ENCODE measurements at regions not wholly inside any gene's neighbourhood (a gene's known extent, or its start where the extent isn't known, plus 50 kb on each side); places are given as distances from the start of the nearest gene placed in this dataset.

DNA sequence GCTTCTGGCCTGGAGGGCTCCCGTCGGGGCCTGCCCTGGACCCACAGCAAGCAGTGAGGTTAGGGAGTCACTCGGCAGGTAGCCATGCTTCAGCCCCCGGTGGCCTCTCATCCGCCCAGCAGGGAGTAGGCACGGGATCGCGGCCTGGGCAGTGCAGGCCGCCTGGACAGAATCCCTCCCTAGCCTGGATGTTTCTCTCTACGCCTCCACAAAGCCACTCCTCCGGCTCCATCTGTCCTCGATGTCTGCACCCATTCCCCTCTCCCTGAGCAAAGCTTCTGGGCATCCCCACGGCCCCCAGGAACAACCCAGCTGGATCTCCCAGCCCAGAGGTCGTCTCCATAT is 145.2 kb downstream of the RBFOX3 start:
- TF ChIP-seq, protein P1, sequence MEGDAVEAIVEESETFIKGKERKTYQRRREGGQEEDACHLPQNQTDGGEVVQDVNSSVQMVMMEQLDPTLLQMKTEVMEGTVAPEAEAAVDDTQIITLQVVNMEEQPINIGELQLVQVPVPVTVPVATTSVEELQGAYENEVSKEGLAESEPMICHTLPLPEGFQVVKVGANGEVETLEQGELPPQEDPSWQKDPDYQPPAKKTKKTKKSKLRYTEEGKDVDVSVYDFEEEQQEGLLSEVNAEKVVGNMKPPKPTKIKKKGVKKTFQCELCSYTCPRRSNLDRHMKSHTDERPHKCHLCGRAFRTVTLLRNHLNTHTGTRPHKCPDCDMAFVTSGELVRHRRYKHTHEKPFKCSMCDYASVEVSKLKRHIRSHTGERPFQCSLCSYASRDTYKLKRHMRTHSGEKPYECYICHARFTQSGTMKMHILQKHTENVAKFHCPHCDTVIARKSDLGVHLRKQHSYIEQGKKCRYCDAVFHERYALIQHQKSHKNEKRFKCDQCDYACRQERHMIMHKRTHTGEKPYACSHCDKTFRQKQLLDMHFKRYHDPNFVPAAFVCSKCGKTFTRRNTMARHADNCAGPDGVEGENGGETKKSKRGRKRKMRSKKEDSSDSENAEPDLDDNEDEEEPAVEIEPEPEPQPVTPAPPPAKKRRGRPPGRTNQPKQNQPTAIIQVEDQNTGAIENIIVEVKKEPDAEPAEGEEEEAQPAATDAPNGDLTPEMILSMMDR (IDR thresholded peaks at IDR 0.05), result no peak

DNA sequence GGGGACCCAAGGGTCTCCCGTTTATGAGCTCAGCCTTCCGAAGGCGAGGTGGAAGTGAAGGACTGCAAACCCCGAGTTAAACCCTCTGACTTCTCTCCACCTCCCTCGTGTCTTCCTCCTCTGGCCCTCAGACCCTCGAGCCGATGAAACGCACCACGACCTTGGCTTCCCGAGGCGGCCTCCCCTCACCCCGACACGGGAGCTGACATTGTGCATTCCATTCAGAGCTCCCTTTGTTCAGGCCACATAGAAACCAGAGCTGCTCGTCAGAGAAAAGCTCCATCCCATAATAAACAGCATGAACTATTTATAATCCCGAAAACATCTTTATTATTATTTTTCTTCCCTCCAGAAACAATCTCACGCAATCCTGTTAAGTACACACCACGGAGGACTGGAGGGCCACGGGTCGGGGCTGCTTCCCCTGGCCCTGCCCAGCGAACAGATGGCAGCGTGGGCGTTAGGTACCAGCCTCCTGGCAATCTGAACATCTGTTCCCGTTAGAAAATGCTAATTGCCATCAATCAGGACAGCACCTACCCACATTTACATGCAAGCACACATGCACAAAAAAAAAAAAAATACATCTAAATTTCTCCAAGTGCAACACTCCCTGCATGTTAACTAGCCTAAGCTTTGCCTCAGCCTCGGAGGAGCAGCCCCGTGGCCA is 145.7 kb downstream of the RBFOX3 start:
- TF ChIP-seq, protein P1 (IDR thresholded peaks at IDR 0.05), result no peak

DNA sequence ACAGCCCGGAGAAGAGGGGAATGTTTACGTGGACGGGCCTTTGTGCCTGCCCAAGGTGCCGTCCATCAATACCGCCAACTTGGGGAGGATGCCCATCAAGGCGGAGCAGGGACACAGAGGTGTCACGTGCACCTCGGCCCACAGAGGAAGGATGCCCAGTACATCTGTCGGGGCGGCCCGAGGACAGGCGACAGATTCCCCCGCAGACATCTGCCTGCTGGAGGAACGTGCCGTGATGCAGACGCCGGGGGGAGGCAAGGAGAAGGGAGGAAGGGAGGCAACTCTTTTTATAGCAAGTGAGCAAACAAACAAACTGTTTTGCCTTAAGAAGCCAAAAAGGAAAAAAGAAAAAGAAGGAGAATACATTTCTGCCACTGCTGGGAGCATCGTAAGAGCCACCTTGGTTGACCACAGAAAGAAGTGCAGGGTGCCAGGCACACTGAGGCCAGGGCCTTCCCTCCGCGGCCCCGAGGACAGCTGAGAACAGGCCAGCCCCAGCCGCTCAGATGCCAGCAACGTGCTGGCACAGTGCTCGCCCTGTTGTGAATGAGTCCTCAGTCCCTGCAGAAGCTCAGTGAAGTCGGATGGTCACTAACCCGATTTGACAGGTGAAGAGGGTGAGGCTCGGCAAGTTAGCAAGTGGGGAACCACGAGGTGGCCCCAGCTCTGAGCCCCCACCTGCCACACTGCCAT is 146.4 kb downstream of the RBFOX3 start:
- TF ChIP-seq, protein P1 (IDR thresholded peaks at IDR 0.05), result no peak

DNA sequence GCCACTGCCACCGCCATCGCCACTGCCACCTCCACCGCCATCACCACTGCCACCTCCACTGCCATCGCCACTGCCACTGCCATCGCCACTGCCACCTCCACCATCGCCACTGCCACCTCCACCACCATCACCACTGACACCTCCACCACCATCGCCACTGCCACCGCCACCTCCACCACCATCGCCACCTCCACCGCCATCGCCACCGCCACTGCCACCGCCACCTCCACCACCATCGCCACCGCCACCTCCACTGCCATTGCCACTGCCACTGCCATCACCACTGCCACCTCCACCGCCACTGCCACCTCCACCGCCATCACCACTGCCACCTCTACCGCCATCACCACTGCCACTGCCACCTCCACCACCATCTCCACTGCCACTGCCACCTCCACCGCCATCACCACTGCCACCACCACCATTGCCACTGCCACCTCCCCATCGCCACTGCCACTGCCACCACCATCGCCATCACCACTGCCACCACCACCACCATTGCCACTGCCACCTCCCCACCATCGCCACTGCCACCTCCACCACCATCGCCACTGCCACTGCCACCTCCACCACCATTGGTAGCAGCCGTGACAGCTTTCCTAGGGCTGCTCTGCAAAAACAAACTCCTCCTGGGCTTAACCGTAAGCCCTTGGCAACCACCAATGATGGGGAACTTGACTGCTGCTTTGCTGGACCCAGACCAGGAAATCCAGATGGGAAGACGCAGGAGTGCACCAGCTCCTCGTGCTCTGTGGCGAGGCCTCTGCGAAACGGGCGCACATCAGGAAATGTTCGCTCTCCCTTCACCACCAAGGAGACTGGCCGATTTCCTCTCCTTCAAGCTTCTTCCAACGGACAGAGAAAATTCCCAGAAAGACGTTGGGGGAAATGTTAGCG is 147.2 kb downstream of the RBFOX3 start:
- TF ChIP-seq, protein P1 (IDR thresholded peaks at IDR 0.05), result no peak

DNA sequence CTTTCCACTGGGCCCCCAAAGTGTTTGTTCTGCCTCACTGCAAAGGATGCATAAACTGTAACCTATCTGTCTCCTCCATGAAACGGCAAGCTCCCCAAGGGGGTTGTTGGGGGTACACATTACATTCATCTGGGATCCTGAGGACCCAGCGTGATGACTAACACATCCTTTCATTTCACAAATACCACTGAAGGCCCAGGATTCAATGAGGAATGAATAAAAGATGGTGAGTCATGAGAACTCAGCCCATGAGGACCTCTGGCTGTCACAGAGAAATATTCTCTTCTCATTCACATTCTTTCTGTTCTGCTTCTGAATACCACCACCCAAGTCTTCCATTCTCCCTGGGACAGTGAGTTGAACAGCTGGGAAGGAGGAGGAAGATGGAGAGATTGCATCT is 149.8 kb downstream of the RBFOX3 start:
- TF ChIP-seq, protein P1 (IDR thresholded peaks at IDR 0.05), result no peak

DNA sequence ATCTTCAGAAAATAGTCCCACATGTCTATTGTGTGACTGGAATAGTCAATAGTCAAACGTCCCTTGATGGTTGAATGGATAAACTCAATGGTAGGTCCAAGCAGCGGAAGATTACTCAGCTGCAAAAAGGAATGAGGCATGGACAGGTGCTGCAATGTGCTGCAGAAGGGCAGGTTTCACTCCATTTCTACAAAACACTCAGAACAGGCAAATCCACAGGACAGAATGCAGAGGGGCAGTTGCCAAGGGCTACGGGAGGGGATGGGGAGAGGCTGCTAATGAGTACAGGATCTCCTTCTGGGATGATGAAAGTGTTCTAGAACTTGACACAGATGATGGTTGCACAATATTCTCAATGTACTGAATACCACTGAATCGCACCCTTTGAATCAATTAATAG is 151.0 kb downstream of the RBFOX3 start:
- TF ChIP-seq, protein P1 (IDR thresholded peaks at IDR 0.05), result no peak

DNA sequence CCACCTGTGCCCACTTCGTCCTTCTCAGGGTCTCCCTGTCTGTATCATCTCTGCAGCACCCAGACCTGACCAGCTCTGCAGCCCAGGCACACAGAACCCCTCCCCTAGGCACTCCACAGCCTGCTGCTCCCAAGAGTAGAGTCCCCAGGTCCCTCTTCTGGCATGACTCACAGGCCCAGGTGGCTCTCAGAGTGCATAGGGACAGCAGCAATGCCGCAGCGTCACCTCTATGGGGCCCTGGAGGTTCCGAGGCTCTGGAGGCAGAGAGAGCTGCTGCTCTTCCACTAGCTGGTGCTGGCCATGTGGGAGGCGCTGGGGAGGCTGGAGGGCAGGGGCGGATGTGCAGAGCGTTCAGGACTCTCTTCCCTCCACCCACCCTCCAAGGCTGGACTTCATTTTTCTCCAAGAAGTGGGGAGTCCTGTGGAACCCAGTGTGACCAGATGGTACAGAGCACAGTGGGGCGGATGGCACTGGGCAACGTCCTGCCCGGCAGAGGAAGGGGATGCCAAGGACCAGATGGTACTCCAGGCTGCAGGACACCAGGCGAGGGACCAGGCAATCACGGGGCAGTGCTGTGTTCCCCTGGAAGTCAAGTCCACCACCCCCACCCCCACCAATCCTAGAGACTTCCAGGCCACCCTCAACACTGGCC is 151.7 kb downstream of the RBFOX3 start:
- TF ChIP-seq, protein P1 (IDR thresholded peaks at IDR 0.05), result no peak

Data from LNCAP (cell line).